Posterior vena cava (tissue), 2 donors: ENCODE measurements at regions not wholly inside any gene's neighbourhood (a gene's known extent, or its start where the extent isn't known, plus 50 kb on each side); places are given as distances from the start of the nearest gene placed in this dataset.

Source experiments
- DNase-seq: peaks from one replicate; pipeline ENCODE4 v3.0.0-alpha.2; 2020; ENCODE audit warnings: low spot score
- intact Hi-C, 2 donors: fragments of 100-400 bp; cut with DNase I; formaldehyde crosslinking; loops; one replicate each; pipeline versions ENCODE4 v1.14.1 to v1.14.2; 2022 to 2023
- donor health status: DM: yes; HTN: yes; CAD: no.
- donor health status: DM: yes; HTN: yes; CAD: no.

DNA sequence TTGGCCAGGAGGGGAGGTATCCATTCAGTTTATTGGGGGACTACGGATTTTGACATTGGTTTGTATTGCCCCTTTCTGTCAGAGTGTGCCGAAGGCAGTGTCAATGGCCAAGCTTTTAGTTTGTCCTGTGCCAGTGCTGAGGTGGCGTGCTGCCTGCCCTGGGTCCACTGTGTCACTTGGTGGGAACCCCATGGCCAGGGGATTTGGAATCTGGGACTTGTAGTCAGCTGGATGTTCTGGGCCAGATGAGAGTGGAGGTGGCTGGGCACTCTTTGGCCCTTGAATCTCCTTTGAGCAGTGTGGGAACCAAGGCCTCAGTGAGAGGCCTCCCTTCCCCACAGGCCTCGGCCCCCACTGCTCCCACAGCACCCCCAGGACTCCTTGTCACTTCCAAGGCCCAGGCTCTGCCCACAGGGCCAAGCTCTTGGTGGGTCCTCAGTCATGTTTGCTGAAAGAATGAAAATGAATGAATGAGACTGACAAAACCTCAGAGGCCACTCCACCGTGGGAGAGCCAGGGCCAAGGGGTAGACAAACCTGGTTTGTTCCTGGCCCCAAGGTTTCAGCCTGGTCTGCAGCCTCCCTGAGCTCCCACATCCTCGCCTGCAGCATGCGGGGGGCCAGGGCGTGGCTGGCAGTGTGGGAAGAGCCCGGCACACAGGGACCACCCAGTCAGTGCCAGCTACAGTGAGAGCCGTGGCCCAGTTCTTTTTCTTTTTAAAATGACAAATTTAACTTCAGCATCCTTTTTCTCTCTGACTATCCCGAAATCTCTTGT lies 412.2 kb downstream of the MATN1 start:
- peak; percentile 58 for DNase-seq
- intact Hi-C loops: no loop called here

DNA sequence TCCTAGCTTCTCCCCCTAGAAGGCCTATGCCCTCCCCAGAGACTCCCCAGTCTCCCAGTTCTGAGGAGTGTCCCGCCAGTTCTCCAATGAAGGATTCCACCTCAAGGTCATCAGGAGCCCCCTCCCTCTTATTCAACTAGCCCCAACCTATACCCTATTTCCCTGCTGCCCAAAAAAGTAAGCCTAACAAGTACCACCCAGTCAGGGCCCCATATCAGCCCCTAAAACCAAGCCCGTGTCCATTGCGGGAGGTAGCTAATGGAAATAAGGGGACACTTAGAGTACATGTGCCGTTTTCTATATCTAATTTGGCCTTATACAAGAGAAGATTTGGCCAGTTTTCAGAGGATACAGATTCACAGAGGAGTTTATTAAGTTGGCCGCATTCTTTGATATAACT lies 416.2 kb downstream of the MATN1 start:
- DNase-seq: no peak
- intact Hi-C loops: no loop called here

DNA sequence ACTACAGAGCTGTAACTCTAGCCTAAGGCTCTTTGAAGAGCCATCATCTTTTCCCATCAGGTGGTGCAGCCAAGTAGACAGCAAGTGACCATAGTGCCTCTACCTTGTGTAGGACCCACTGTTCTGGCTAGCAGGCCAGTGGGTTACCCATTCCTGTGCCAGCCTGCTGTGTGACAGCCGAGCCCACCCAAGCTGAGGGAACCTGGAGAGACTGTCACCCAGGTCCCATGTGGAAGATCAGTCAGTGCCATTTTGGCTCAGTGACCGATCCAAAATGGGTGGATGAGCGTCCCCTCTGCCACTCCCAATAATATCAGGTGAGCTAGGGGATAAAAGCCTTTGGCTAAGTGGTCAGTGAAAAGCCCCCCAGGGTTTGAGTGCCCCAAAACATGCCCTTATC lies 417.9 kb downstream of the MATN1 start:
- no peak for DNase-seq
- intact Hi-C loops: no loop called here

DNA sequence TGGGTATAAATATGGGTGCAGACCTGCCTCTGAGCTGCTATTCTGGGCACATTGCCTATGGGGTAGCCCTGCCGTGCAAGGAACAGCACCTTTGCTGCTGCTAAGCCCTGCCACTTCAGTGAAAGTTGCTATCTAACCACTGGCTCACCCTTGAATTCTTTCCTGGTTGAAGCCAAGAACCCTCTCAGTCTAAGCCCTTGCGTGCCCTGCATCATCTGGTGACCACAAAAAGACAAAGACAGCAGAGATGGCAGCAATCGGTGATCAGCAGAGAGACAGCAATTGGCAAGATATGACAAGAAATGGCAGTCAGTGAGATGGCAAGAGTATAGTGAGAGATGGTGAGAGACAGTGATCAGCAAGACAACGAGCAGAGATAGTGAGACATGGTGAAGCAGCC lies 418.3 kb downstream of the MATN1 start:
- intact Hi-C loops: no loop called here

DNA sequence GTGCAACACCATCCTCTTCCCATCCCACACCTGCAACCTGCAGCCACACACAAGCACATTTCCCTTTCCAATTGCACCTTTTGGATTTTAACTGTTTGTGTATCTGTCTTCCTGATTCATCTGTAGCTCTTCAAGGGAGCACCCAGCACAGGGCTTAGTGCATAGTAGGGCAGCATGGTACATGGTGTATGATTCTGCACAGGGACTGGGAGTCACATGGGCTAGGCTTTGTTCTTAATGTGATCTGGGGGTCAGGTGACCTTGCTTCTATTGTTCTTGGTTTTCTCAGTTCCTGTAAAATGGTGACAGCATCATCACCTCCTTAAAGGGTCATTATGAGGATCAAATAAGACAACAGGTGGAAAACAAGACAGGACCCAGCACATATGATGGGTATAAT lies 419.3 kb downstream of the MATN1 start:
- intact Hi-C loops: no loop called here
- DNase-seq: no peak

More for the DNA sequence above, 418.3 kb downstream of the MATN1 start:
- DNase-seq: no peak

DNA sequence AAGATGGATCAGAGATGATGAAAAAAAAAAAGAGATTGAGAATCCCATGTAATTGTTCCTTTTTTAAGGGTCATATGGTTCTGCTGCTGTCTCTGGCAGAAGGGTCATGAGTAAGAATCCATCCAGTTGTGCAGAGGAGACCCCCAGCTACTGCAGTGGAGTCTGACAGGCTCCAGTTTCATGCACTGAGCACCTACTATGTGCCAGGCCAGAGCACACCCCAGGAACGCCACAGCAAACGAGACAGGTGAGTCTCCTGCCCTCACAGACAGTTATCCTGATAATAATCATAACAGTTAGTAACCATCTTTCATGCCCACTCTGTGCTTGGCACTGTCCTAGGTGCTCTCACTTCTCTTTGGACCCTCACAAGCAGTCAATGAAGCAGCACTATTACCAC lies 420.0 kb downstream of the MATN1 start:
- no peak for DNase-seq
- intact Hi-C loops: no loop called here

DNA sequence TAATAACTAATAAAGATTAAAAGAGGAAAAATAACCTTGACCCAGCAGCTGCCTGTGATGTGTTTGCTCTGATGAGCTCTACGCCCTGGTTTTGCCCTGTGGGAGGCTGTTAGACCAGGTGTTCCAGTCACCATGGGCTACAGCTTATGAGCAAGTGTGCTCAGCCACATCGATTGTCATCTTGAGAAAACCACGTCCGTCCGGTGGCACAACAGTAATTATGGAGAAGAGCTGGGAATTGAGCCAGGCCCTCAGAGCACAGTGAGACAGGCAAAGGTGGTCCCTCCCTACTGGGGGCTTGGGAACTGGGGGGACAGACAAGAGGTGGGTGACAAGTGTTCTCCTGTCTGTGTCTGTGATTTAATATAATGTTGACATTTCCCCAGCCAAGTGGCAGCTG lies 420.5 kb downstream of the MATN1 start:
- intact Hi-C loops: no loop called here
- no peak for DNase-seq

DNA sequence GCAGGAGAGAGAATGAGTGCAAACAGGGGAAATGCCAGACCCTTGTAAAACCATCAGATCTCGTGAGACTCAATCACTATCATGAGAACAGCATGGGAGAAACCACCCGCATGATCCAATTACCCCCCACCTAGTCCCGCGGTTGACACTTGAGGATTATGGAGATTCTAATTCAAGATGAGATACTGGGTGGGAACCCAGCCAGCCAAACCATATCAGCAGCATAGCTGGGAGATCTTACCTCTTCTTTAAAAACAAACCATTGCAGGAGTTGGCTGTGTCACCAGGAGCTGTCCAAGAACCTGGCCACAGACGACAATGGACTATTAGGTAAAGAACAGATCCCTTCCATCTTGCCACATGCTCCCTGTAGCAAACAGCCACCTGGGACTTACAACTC lies 422.7 kb downstream of the MATN1 start:
- DNase-seq: no peak
- intact Hi-C loops: no loop called here

DNA sequence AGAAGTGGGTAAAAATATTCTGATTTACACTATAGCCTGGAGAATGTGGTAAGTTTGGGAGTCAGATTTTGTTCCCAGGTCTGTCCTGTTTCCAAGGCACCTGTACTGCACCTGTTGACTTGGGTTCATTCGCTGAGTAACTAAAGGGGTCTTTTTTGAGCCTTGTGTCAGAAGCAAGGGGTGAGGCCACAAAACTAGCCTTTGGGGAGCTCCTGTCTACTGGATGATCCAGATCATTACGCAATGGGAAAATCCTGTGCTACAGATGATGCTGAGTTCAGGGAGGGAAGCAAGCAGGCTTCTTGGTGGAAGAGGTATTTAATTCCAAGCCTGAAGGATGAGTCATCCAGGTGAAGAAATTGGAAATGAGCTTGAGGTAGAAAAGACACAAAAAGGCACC lies 424.0 kb downstream of the MATN1 start:
- intact Hi-C loops: no loop called here
- DNase-seq: no peak

DNA sequence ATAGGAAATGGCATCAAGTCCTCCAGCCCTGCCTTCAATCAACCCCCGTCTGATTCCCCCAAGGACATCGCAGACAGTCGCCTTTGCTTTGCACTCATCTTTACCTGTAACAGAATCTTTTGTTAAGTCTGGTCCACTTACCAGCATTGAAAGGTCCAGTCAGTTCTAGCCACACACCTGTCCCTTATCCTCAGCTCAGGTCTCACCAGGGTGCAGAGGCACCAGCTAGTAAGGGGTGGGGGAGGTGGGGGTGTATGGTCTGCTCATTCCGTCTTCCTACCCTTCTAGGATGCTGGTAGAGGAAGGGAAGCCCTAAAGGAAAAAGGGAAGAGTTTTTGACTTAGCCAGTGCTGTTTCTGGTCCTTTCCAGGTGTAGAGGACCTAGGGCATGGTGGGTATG lies 427.7 kb downstream of the MATN1 start:
- intact Hi-C loops: no loop called here
- DNase-seq: no peak

DNA sequence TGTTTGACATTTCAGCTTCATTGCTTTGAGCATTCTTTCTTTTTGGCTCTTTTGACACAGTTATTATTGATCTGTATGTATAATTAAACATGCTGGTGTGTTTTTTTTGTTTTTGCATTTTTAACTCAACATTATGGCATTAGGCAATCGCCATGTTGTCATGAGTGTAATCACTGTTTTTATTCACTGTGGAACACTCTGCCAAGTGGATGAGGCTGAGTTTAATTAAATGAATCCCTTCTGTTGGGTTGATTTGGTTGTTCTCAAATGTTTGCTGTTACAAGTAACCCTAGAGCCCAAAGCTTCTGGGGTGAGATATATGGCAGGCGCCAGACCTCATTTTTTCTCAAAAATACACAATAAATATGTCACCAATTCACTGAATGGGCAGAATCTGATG lies 428.1 kb downstream of the MATN1 start:
- intact Hi-C loops: no loop called here
- no peak for DNase-seq

DNA sequence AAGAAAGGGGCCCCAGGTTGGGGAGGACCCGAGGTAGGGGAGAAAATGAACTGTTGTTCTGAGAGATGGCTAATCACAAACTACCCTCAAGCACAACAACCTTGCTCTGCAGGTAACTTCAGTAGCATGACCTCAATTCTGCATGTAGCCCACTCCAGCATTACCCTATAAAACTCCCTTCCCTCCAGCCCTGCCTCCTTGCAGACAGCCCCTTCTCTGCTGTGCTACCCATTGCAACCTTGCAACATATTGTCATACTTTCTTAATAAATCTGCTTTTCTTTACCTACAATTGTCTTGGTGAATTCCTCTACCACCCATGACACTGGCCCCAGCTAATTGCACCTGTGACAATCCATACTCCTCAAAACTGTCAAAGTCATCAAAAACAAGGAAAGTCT lies 428.9 kb downstream of the MATN1 start:
- DNase-seq: no peak
- intact Hi-C loops: no loop called here

DNA sequence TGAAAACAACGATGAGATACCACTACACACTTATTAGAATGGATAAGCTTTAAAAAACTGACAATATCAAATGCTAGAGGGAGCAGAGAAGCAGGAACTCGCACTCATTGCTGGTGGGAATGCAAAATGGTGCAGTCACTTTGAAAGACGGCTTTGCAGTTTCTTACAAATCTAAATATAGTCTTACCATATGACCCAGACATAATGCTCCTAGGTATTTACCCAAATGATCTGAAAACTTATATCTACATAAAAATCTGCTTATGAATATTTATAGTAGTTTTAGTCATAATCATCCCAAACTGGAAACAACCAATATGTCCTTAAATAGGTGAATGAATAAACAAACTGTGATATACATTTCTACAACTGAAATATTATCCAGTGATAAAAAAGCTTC lies 430.9 kb downstream of the MATN1 start:
- no peak for DNase-seq
- intact Hi-C loops: no loop called here

DNA sequence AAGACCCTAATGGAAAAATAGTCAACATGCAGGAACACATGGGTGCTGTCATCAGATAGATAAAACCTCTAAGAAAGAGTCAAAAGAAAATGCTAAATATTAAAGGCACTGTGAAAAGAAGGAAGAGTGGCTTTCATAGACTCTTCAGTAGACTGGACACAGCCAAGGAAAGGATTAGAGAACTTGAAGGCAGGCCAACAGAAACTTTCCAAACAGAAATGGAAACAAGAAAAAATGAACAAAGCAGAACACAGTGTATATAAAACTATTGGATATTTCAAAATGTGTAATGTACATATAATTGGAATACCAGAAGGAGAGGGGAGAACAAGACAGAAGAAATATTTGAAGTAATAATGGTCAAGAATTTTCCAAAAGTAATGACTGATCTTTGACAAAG lies 431.9 kb downstream of the MATN1 start:
- intact Hi-C loops: no loop called here

DNA sequence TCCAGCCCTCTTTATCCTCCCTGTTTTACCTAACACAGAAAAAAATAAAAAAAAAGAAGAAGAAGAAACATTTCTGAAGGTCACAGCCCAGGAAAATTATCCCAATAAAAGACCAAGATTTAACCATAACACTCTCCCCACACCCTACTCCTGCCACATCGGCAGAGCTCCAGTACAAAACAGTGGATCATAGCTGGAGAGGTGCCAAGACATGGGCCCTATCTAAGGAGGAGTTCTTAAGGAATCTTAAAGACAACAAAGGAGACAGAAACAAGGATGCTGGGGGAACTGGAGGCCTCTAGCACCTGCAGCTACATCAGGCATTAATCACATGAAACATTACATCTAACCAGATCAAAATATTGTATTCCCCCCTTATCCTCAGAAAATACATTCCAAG lies 432.8 kb downstream of the MATN1 start:
- no peak for DNase-seq
- intact Hi-C loops: no loop called here

More for the DNA sequence above, 431.9 kb downstream of the MATN1 start:
- DNase-seq: no peak

DNA sequence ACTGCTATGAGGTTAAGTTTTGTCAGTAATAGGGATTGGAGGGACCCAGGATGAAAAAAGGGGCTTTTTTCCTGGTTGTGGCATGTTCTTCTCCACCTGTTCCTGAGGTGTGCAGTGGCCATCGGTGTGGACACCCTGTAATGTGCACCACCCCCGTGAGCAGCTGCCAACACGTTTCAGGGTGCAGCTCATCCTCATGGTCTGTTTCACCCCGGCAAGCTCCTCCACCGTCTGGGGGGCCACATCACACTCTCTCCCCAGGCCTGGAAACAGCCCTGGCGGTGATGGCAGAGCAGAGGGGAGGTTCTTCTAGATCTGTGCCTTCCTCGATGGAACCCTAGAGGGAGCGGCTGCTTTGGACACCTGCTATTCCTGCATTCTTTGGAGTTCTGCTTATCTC lies 435.4 kb downstream of the MATN1 start:
- no peak for DNase-seq
- intact Hi-C loops: no loop called here

DNA sequence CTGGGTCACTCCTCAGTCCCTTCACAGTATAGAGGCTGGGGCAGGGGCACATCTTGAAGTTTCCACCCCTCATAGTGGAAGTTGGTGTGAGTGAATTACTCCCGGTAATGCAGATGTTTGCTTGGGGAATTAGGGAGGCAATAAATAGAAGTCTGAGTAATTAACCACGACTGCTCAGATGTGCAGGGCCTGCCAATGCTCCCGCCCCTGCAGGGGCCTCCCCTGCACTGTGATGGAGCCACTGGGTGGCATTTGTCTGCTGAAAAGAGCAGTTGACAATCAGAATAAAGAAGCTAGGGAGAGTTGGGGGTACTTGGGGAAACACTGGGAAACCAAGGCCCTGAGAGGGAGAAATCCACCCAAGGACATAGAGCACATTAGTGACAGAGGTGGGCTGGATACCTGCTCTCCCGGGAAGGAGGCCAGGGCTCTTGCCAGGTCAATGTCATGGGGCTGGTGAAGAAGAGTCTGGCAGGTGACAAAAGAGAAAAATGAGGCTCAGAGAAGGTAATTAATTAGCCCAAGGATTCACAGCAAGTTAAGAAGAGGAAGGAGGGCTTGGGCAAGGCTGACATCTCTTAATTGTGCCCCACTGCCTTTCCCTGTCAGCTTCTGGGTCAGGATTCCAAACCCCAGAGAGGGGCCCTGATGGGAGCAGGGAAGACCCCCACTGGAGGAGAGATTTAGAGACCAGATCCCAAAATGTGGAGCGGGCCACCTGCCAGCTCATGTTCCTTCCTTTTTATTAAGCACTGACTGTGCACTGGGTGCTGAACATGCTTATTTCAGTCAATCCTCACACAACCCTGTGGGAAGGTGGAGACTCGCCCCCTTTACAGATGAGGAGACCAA lies 436.2 kb downstream of the MATN1 start:
- DNase-seq: no peak

DNA sequence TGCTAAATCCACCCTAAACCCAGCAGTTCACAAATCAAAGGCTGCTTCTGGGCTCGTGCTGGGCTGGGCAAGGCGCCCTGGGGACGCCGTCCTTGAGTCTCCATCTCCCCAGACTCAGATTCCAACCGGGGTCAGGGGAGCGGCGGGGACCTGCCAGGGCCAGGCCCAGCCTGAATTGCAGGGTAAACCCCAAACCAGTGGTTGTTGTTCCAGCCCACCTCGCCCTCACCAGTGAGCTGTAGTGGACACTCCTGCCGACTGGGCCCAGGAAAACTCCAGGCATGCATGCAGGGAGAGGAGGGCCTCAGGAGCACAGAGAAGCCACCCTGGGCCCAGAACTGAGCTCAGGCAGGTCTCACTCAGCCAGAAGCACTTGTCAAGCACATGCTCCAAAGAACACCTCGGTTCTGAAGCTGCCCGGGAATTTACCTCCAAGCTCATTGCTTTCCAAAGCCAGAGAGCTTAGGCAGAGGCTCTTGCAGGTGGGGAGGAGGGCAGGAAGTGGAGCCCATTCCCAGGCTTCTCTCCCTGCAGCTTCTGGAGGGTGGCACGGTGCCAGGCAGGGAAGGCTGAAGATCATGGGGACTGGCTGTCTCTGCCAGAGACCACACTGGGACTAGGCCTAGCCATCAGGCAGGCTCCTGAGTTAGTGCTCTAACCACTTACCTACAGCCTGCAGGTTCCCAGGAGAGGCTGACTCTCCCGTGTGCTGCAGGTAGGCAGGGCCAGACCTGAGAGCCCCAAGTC lies 437.0 kb downstream of the MATN1 start:
- intact Hi-C loops: no loop called here
- no peak for DNase-seq

More for the DNA sequence above, 436.2 kb downstream of the MATN1 start:
- intact Hi-C loops: no loop called here

DNA sequence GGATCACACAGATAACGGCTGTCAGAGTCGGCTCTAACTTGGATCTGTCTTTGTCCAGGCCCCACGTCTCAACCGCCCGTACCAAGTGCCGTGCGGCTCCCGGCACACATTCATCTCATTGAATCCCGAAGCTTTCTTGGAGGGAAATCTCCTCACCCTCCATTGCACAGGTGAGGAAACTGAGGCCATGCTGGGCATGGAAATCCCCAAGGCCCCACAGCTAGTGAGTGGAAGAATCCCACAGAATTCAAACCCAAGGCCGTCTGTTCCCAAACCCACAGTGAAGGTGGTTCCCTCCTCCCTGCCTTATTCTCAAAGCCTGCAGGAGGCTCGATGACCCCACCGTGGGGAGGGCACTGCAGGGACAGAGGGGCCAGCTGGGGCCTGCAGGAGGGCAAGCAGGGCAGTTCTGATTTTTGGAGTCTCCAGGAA lies 437.9 kb downstream of the MATN1 start:
- intact Hi-C loops: no loop called here

More for the DNA sequence above, 437.9 kb downstream of the MATN1 start:
- DNase-seq: no peak
